ENCODE measurements at regions not wholly inside any gene's neighbourhood (a gene's known extent, or its start where the extent isn't known, plus 50 kb on each side); places are given as distances from the start of the nearest gene placed in this dataset.

DNA sequence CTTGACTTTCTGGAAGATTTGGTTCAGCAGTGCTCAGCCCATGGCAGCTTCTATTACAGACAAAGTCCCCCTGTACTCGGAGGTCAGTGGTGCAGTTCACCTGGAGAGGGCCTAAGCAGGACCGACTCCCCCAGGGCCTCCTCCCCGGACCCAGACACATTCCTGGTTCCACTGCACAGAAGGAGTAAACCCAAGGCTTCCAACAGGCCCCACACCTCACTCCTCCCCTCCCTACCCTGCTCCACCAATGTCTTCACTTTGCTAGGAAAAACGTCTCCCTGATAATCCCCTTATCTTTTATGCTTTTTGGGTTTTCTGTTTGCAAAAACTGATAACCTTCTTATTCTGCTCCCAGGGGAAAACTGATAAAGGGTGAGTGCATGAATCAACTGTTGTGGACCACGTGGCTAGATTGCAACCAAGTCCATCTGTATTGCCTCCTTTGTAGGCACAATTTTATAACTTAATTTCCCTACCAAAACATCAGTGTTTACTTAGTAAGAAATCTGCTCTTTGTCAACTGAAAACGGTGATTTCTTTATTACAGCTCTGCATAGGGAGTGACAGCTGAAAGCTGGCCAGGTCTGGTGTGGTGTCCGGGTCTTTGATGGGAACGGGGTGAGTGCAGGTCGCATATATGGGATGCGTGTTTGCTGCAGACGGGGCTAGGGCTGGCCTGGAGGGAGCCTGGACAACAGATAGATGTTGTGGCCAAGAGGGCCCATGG, 202.5 kb downstream of the GLI2 start:
- TF ChIP-seq, protein P1, sequence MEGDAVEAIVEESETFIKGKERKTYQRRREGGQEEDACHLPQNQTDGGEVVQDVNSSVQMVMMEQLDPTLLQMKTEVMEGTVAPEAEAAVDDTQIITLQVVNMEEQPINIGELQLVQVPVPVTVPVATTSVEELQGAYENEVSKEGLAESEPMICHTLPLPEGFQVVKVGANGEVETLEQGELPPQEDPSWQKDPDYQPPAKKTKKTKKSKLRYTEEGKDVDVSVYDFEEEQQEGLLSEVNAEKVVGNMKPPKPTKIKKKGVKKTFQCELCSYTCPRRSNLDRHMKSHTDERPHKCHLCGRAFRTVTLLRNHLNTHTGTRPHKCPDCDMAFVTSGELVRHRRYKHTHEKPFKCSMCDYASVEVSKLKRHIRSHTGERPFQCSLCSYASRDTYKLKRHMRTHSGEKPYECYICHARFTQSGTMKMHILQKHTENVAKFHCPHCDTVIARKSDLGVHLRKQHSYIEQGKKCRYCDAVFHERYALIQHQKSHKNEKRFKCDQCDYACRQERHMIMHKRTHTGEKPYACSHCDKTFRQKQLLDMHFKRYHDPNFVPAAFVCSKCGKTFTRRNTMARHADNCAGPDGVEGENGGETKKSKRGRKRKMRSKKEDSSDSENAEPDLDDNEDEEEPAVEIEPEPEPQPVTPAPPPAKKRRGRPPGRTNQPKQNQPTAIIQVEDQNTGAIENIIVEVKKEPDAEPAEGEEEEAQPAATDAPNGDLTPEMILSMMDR (conservative IDR thresholded peaks at IDR 0.05; ENCODE audit: low read length) = no peak
- no peak for TF ChIP-seq EZH2phosphoT487 (IDR thresholded peaks at IDR 0.05; ENCODE audit: borderline replicate concordance)
